ENCODE measurements at regions not wholly inside any gene's neighbourhood (a gene's known extent, or its start where the extent isn't known, plus 50 kb on each side); places are given as distances from the start of the nearest gene placed in this dataset.

DNA sequence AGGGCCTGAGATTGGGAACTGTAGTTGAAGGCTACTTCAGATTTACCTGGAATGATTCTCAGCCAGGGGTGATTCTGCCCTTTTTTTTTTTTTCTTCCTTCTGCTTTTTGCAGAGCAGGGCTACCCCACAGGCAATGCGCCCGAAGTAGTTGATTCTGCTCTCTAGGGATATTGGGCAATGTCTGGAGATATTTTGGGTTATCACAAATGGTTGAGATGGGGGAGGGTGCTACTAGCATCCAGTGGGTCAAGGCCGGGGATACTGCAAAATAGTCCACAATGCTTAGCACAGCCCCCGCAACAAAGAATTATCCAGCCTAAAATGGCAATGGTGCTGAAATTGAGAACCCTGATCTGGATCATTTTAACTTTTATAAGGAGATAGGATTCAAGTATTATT is 71.2 kb upstream of the ZMYND8 start:
- intact Hi-C loops (cut with DNase I; ENCODE audit: low total_unique reads) = no loop called here
- Histone ChIP-seq H3K27me3 (no peaks in the 10 kb centered on the region), H3K27ac (no peak overlapping the region), H3K9me3 (peaks cover 0 to 23% (median 16%) of the 10 kb centered on the region in 3 donors), H3K4me1 (no peaks in the 10 kb centered on the region), H3K36me3 (no peaks in the 10 kb centered on the region), H3K4me3 (no peak overlapping the region)
- TF ChIP-seq CTCF (IDR thresholded peaks at IDR 0.05) = no peak
- no peak for DNase-seq

DNA sequence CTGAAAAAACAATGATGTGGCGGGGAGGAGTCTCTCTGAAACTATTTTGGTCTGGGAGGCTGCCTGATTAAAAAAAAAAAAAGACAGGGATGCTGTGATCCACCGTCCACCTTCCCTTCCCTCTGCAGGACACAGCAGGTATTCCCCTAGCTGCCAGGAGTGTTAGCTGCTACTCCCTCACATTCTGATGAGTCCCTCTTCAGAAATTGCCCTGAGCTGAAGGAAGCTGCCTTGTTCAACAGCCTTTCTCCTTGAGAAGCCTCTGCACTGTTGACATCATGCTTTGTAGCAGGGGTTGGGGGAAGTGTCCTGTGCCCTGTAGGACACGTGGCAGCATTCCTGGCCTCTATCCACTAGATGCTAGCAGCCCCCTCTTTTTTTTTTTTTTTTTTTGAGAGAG is 71.7 kb upstream of the ZMYND8 start:
- H3K36me3 ChIP-seq = no peaks in the 10 kb centered on the region
- H3K27ac ChIP-seq = no peak overlapping the region
- no peak for TF ChIP-seq CTCF (IDR thresholded peaks at IDR 0.05)
- no peak overlapping the region for H3K4me3 ChIP-seq
- DNase-seq = no peak
- H3K4me1 ChIP-seq = no peaks in the 10 kb centered on the region
- intact Hi-C loops (cut with DNase I; ENCODE audit: low total_unique reads) = no loop called here
- no peaks in the 10 kb centered on the region for H3K27me3 ChIP-seq
- H3K9me3 ChIP-seq = peaks cover 0 to 23% (median 16%) of the 10 kb centered on the region in 3 donors

- no peak for DNase-seq
- Histone ChIP-seq H3K9me3 (peaks cover 0 to 23% (median 16%) of the 10 kb centered on the region in 3 donors), H3K27me3 (no peaks in the 10 kb centered on the region), H3K36me3 (no peaks in the 10 kb centered on the region), H3K4me1 (no peaks in the 10 kb centered on the region), H3K27ac (no peak overlapping the region), H3K4me3 (no peak overlapping the region)
- TF ChIP-seq CTCF (IDR thresholded peaks at IDR 0.05) = no peak
- intact Hi-C loops (cut with DNase I; ENCODE audit: low total_unique reads) = no loop called here
Measured at GRCh38 chr20:47428851-47429336, 72.4 kb upstream of the ZMYND8 start.

DNA sequence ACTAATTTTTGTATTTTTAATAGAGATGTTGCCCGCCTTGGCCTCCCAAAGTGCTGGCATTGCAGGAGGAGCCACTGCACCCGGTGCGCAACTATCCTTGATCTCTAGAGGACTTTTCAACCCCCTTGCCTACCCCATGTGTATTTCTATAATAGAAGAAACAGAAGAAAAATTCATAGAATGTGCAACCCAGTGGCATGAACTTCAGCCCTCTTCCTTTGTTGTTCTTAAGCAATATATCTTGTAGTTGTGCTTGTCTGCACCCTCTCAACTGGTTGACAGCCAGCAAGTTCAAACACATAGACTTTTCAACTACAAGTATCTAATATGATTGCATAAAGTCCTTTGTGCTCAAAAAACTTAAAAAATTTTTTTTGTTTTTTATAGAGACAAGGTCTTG is 72.3 kb upstream of the NCOA3 start:
- H3K4me1 ChIP-seq = no peaks in the 10 kb centered on the region
- H3K36me3 ChIP-seq = no peaks in the 10 kb centered on the region
- H3K27me3 ChIP-seq = no peaks in the 10 kb centered on the region
- intact Hi-C loops (cut with DNase I; ENCODE audit: low total_unique reads) = no loop called here
- H3K4me3 ChIP-seq = no peak overlapping the region
- H3K27ac ChIP-seq = no peak overlapping the region
- TF ChIP-seq CTCF (IDR thresholded peaks at IDR 0.05) = no peak
- DNase-seq = no peak
- peaks cover 0 to 23% (median 16%) of the 10 kb centered on the region in 3 donors for H3K9me3 ChIP-seq

DNA sequence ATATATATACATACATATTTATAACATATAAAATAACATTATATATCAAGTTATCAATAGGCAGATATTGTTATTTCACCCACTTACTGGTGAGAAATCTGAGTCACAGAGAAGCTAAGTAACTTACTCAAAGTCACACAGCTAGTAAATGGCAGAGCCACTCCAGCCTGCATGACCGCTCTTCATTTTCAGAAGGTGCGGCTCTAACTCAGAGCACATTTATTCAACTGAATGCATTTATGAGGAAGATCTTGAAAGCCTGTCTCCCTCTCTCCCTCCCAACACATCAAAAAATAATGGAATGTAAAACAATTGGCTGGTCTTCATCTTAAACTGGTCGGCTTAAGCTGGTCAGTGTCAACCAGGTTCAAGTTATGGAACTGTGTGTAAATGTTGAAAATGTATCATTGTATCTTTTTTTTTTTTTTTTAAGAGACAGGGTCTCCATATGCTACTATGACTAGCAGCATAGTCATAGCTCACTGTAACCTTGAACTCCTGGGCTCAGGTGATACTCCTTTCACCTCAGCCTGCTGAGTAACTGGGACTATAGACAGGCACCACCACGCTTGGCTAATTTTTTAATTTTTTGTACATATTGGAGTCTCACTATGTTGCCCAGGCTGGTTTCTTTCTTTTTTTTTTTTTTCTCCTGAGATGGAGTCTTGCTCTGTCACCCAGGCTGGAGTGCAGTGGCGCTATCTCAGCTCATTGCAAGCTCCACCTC is 70.7 kb upstream of the NCOA3 start:
- no peak for DNase-seq
- Histone ChIP-seq H3K36me3 (no peaks in the 10 kb centered on the region), H3K4me1 (no peaks in the 10 kb centered on the region), H3K27me3 (no peaks in the 10 kb centered on the region), H3K27ac (no peak overlapping the region), H3K4me3 (no peak overlapping the region), H3K9me3 (peaks cover 0 to 21% (median 16%) of the 10 kb centered on the region in 3 donors)
- intact Hi-C loops (cut with DNase I; ENCODE audit: low total_unique reads) = no loop called here
- TF ChIP-seq CTCF (IDR thresholded peaks at IDR 0.05) = no peak
